Neural progenitor cell (in vitro differentiated cells): ENCODE measurements at regions not wholly inside any gene's neighbourhood (a gene's known extent, or its start where the extent isn't known, plus 50 kb on each side); places are given as distances from the start of the nearest gene placed in this dataset.

Experiments
- DNase-seq: peaks from one replicate; pipeline ENCODE4 v3.0.0-alpha.2; 2016; ENCODE audit warnings: low spot score
- H2AFZ ChIP-seq: fragments of 200-600 bp; sonication (generic); replicated peaks from 2 replicates; pipeline ENCODE4 v1.6.1; 2016; ENCODE audit warnings: antibody characterized with exemption
- H3F3A ChIP-seq: fragments of 200-600 bp; sonication (generic); 2 replicates; pipeline ENCODE4 v1.6.1; 2016; ENCODE audit warnings: antibody characterized with exemption, low read depth
- H3K27ac ChIP-seq: fragments of 200-600 bp; sonication (generic); 2 replicates; pipeline ENCODE4 v1.5.1; 2016; ENCODE audit warnings: mild to moderate bottlenecking
- H3K27me3 ChIP-seq: fragments of 200-600 bp; sonication (generic); 2 replicates; pipeline ENCODE4 v1.6.1; 2016; ENCODE audit warnings: mild to moderate bottlenecking, moderate library complexity
- H3K36me3 ChIP-seq: fragments of 200-600 bp; sonication (generic); 2 replicates; pipeline ENCODE4 v1.5.1; 2016
- H3K4me1 ChIP-seq: fragments of 200-600 bp; sonication (generic); 2 replicates; pipeline ENCODE4 v1.6.1; 2016; ENCODE audit warnings: mixed run types
- H3K4me2 ChIP-seq: fragments of 200-600 bp; sonication (generic); 2 replicates; pipeline ENCODE4 v1.6.1; 2016
- H3K4me3 ChIP-seq: fragments of 200-600 bp; sonication (generic); 2 replicates; pipeline ENCODE4 v1.5.1; 2016
- H3K79me2 ChIP-seq: fragments of 200-600 bp; sonication (generic); 2 replicates; pipeline ENCODE4 v1.6.1; 2016; ENCODE audit warnings: low read depth
- H3K9ac ChIP-seq: fragments of 200-600 bp; sonication (generic); 2 replicates; pipeline ENCODE4 v1.6.1; 2016
- H3K9me3 ChIP-seq: fragments of 200-600 bp; sonication (generic); 2 replicates; pipeline ENCODE4 v1.5.1; 2016; ENCODE audit warnings: low read depth
- H4K20me1 ChIP-seq: fragments of 200-600 bp; sonication (generic); 2 replicates; pipeline ENCODE4 v1.6.1; 2016; ENCODE audit warnings: low read depth
- H3K27ac Mint-ChIP-seq: 3 replicates; pipeline ENCODE4 v1.8.0; 2021; ENCODE audit warnings: mixed read lengths
- H3K27me3 Mint-ChIP-seq: 2 replicates; pipeline ENCODE4 v1.8.0; 2022; ENCODE audit warnings: low read depth, mild to moderate bottlenecking, inconsistent platforms, moderate library complexity, mixed read lengths; ENCODE audit not compliant: insufficient read depth
- H3K36me3 Mint-ChIP-seq: 3 replicates; pipeline ENCODE4 v1.8.0; 2021; ENCODE audit warnings: mixed read lengths
- H3K4me1 Mint-ChIP-seq: 3 replicates; pipeline ENCODE4 v1.8.0; 2021; ENCODE audit warnings: mixed read lengths
- H3K4me3 Mint-ChIP-seq: 3 replicates; pipeline ENCODE4 v1.8.0; 2021; ENCODE audit warnings: mild to moderate bottlenecking, moderate library complexity, mixed read lengths
- H3K9me3 Mint-ChIP-seq: 3 replicates; pipeline ENCODE4 v1.8.0; 2020; ENCODE audit warnings: mixed read lengths
- EZH2 ChIP-seq: fragments of 200-600 bp; sonication (generic); IDR thresholded peaks from 2 replicates; pipeline ENCODE4 v1.6.1; 2017; ENCODE audit warnings: antibody characterized with exemption, mild to moderate bottlenecking, moderate library complexity
- EZH2phosphoT487 ChIP-seq: fragments of 200-600 bp; sonication (generic); IDR thresholded peaks from 2 replicates; pipeline ENCODE4 v1.6.1; 2017; ENCODE audit warnings: antibody characterized with exemption
- TF ChIP-seq, protein P1 (sequence below): fragments of 200-600 bp; sonication (generic); IDR thresholded peaks from 2 replicates; pipeline ENCODE4 v1.5.1; 2017; ENCODE audit warnings: antibody characterized with exemption, mild to moderate bottlenecking

GRCh38 chrX:42930071-42930470 is 152.1 kb upstream of the PPP1R2C start:
- TF ChIP-seq, protein P1, sequence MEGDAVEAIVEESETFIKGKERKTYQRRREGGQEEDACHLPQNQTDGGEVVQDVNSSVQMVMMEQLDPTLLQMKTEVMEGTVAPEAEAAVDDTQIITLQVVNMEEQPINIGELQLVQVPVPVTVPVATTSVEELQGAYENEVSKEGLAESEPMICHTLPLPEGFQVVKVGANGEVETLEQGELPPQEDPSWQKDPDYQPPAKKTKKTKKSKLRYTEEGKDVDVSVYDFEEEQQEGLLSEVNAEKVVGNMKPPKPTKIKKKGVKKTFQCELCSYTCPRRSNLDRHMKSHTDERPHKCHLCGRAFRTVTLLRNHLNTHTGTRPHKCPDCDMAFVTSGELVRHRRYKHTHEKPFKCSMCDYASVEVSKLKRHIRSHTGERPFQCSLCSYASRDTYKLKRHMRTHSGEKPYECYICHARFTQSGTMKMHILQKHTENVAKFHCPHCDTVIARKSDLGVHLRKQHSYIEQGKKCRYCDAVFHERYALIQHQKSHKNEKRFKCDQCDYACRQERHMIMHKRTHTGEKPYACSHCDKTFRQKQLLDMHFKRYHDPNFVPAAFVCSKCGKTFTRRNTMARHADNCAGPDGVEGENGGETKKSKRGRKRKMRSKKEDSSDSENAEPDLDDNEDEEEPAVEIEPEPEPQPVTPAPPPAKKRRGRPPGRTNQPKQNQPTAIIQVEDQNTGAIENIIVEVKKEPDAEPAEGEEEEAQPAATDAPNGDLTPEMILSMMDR, result no peak
- TF ChIP-seq EZH2phosphoT487 (no peak), EZH2 (no peak)
- H3K9me3 Mint-ChIP-seq, result no peaks in the 10 kb centered on the region
- peaks cover 4% of the 10 kb centered on the region for H3K4me1 Mint-ChIP-seq
- Histone ChIP-seq H3F3A (no peaks in the 10 kb centered on the region), H3K4me2 (no peak overlapping the region), H3K4me1 (no peaks in the 10 kb centered on the region), H3K36me3 (no peaks in the 10 kb centered on the region), H3K9me3 (no peaks in the 10 kb centered on the region), H4K20me1 (no peaks in the 10 kb centered on the region), H3K27me3 (no peaks in the 10 kb centered on the region), H3K4me3 (no peak overlapping the region), H3K9ac (no peak overlapping the region), H3K27ac (no peak overlapping the region), H2AFZ (no peak overlapping the region), H3K79me2 (no peaks in the 10 kb centered on the region)
- no peak overlapping the region for H3K27ac Mint-ChIP-seq
- H3K4me3 Mint-ChIP-seq, result no peak overlapping the region
- DNase-seq, result no peak
- H3K36me3 Mint-ChIP-seq, result no peaks in the 10 kb centered on the region
- peaks cover 3% of the 10 kb centered on the region for H3K27me3 Mint-ChIP-seq

DNA sequence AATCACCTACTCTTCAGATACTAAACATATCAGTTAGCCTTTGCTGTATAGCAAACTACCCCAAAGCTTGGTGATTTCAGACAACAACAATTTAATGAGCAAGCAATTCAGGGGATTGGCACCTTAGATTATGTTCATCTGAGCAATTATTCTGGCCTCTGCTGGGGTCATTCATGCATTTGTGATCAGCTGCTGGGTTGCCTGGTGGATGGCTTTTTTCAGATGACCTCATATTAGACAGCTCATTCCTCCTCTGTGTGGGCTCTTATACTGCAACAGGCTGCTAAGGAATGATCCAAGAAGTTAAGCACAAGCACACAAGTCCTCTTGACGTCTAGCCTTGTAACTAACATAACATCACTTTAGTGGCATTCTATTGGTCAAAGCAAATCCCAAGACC is 153.0 kb upstream of the PPP1R2C start:
- H3K79me2 ChIP-seq, result no peaks in the 10 kb centered on the region
- H3K9ac ChIP-seq, result no peak overlapping the region
- no peak overlapping the region for H3K27ac ChIP-seq
- H3K4me3 Mint-ChIP-seq, result no peak overlapping the region
- TF ChIP-seq EZH2phosphoT487 (no peak), EZH2 (no peak)
- TF ChIP-seq, protein P1, result no peak
- no peaks in the 10 kb centered on the region for H3K36me3 Mint-ChIP-seq
- H3K4me3 ChIP-seq, result no peak overlapping the region
- H3K4me1 ChIP-seq, result no peaks in the 10 kb centered on the region
- no peaks in the 10 kb centered on the region for H3K36me3 ChIP-seq
- no peaks in the 10 kb centered on the region for H3K27me3 ChIP-seq
- DNase-seq, result no peak
- no peaks in the 10 kb centered on the region for H4K20me1 ChIP-seq
- no peak overlapping the region for H3K4me2 ChIP-seq
- no peaks in the 10 kb centered on the region for H3K9me3 Mint-ChIP-seq
- no peak overlapping the region for H2AFZ ChIP-seq
- peaks cover 4% of the 10 kb centered on the region for H3K4me1 Mint-ChIP-seq
- H3K9me3 ChIP-seq, result no peaks in the 10 kb centered on the region
- peaks cover 3% of the 10 kb centered on the region for H3K27me3 Mint-ChIP-seq
- H3F3A ChIP-seq, result no peaks in the 10 kb centered on the region
- no peak overlapping the region for H3K27ac Mint-ChIP-seq

DNA sequence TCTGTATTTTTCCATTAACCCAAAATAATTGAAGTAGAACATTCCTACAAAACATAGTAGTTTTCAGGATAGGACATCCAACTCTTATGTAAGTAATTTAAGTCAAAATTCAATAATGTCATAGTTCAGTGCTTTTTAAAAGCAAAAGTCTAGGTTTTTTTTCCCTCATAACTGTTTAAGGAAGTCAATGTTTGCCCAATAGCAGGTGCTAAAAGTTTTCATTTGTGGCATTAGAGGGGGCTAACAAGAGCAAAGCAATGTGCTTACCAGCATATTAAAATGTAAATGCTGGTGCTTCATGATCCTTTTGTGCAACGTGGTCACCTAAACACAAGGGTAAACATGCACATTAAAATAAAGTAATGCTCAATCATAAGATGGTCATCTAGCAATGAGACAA is 155.2 kb upstream of the PPP1R2C start:
- H3K36me3 Mint-ChIP-seq, result no peaks in the 10 kb centered on the region
- H3K27ac ChIP-seq, result no peak overlapping the region
- H3K27me3 Mint-ChIP-seq, result peaks cover 3% of the 10 kb centered on the region
- no peaks in the 10 kb centered on the region for H3K27me3 ChIP-seq
- no peaks in the 10 kb centered on the region for H3K79me2 ChIP-seq
- H3K27ac Mint-ChIP-seq, result no peak overlapping the region
- H3K9ac ChIP-seq, result no peak overlapping the region
- H4K20me1 ChIP-seq, result no peaks in the 10 kb centered on the region
- H3F3A ChIP-seq, result no peaks in the 10 kb centered on the region
- no peaks in the 10 kb centered on the region for H3K9me3 Mint-ChIP-seq
- no peak for DNase-seq
- H3K4me2 ChIP-seq, result no peak overlapping the region
- no peaks in the 10 kb centered on the region for H3K9me3 ChIP-seq
- TF ChIP-seq, protein P1, result no peak
- TF ChIP-seq EZH2phosphoT487 (no peak), EZH2 (no peak)
- H2AFZ ChIP-seq, result no peak overlapping the region
- no peaks in the 10 kb centered on the region for H3K36me3 ChIP-seq
- no peak overlapping the region for H3K4me3 Mint-ChIP-seq
- no peaks in the 10 kb centered on the region for H3K4me1 ChIP-seq
- peaks cover 4% of the 10 kb centered on the region for H3K4me1 Mint-ChIP-seq
- H3K4me3 ChIP-seq, result no peak overlapping the region
